ENCODE measurements at regions not wholly inside any gene's neighbourhood (a gene's known extent, or its start where the extent isn't known, plus 50 kb on each side); places are given as distances from the start of the nearest gene placed in this dataset.

- ChIA-PET CTCF (no interaction called here), POLR2A (ENCODE audit: unreplicated experiment) (no interaction called here)
- TF ChIP-seq, protein P1, sequence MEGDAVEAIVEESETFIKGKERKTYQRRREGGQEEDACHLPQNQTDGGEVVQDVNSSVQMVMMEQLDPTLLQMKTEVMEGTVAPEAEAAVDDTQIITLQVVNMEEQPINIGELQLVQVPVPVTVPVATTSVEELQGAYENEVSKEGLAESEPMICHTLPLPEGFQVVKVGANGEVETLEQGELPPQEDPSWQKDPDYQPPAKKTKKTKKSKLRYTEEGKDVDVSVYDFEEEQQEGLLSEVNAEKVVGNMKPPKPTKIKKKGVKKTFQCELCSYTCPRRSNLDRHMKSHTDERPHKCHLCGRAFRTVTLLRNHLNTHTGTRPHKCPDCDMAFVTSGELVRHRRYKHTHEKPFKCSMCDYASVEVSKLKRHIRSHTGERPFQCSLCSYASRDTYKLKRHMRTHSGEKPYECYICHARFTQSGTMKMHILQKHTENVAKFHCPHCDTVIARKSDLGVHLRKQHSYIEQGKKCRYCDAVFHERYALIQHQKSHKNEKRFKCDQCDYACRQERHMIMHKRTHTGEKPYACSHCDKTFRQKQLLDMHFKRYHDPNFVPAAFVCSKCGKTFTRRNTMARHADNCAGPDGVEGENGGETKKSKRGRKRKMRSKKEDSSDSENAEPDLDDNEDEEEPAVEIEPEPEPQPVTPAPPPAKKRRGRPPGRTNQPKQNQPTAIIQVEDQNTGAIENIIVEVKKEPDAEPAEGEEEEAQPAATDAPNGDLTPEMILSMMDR (conservative IDR thresholded peaks at IDR 0.05), result no peak
- TF ChIP-seq EZH2 (IDR thresholded peaks at IDR 0.05; ENCODE audit: low read depth), result no peak
- H3K9me2 ChIP-seq (ENCODE audit: insufficient read depth), result no peaks in the 10 kb centered on the region
- H3K79me2 ChIP-seq (ENCODE audit: low read depth), result no peaks in the 10 kb centered on the region
- H3K9me3 ChIP-seq (ENCODE audit: insufficient read depth, low read depth), result no peaks in the 10 kb centered on the region
- no peaks in the 10 kb centered on the region for H4K20me1 ChIP-seq (ENCODE audit: insufficient read depth)
- H3K4me2 ChIP-seq, result no peak overlapping the region
- no peaks in the 10 kb centered on the region for H3F3A ChIP-seq (ENCODE audit: insufficient read depth, low read depth)
- no peak overlapping the region for H3K4me3 ChIP-seq
- H2AFZ ChIP-seq, result no peak overlapping the region
- no peak overlapping the region for H3K27ac ChIP-seq
- intact Hi-C loops (cut with micrococcal nuclease; ENCODE audit: unreplicated experiment), result no loop called here
- no peak for DNase-seq
- H3K4me1 ChIP-seq (replicated peaks; ENCODE audit: insufficient read depth), result no peaks in the 10 kb centered on the region
- H3K36me3 ChIP-seq (ENCODE audit: low read depth), result no peaks in the 10 kb centered on the region
- BruUV-seq (replicated peaks), result no TSS peak
- H3K27me3 ChIP-seq (ENCODE audit: insufficient read depth, low read depth), result no peaks in the 10 kb centered on the region
Observed at GRCh38 chr1:57949168-57949567, 525.3 kb upstream of the DAB1 start.

- CTCF ChIA-PET, result no interaction called here
- Histone ChIP-seq H3K4me1 (replicated peaks; ENCODE audit: insufficient read depth) (no peaks in the 10 kb centered on the region), H4K20me1 (ENCODE audit: insufficient read depth) (no peaks in the 10 kb centered on the region), H3K27me3 (ENCODE audit: insufficient read depth, low read depth) (no peaks in the 10 kb centered on the region), H3K4me2 (no peak overlapping the region), H3F3A (ENCODE audit: insufficient read depth, low read depth) (no peaks in the 10 kb centered on the region), H3K27ac (no peak overlapping the region), H3K9me3 (ENCODE audit: insufficient read depth, low read depth) (no peaks in the 10 kb centered on the region), H3K9me2 (ENCODE audit: insufficient read depth) (no peaks in the 10 kb centered on the region), H3K36me3 (ENCODE audit: low read depth) (no peaks in the 10 kb centered on the region), H3K79me2 (ENCODE audit: low read depth) (no peaks in the 10 kb centered on the region), H2AFZ (no peak overlapping the region), H3K4me3 (no peak overlapping the region)
- no TSS peak for BruUV-seq (replicated peaks)
- TF ChIP-seq, protein P1 (conservative IDR thresholded peaks at IDR 0.05), result no peak
- no peak for TF ChIP-seq EZH2 (IDR thresholded peaks at IDR 0.05; ENCODE audit: low read depth)
- intact Hi-C loops (cut with micrococcal nuclease; ENCODE audit: unreplicated experiment), result no loop called here
- DNase-seq, result no peak
- POLR2A ChIA-PET (ENCODE audit: unreplicated experiment), result no interaction called here
Observed at GRCh38 chr1:57947471-57947870, 523.6 kb upstream of the DAB1 start.

DNA sequence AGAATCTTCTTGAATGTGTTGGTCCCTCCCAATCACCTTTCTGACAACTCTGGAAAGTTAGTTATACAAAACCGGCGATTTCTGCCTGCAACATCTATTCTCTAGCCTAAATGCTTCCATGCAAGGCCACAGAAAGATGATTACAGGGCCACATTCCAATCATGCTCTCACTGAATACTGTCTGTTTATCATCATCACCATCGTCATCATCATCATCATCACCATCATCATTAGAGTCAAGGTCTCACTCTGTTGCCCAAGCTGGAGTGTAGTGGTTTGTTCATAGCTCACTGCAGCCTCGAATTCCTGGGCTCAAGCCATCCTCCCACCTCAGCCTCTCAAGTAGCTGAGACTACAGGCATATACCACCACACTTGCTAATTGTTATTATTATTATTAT is 521.2 kb upstream of the DAB1 start:
- H3K79me2 ChIP-seq (ENCODE audit: low read depth), result no peaks in the 10 kb centered on the region
- H3K4me3 ChIP-seq, result no peak overlapping the region
- H4K20me1 ChIP-seq (ENCODE audit: insufficient read depth), result no peaks in the 10 kb centered on the region
- no peak overlapping the region for H2AFZ ChIP-seq
- H3K27me3 ChIP-seq (ENCODE audit: insufficient read depth, low read depth), result no peaks in the 10 kb centered on the region
- TF ChIP-seq EZH2 (IDR thresholded peaks at IDR 0.05; ENCODE audit: low read depth), result no peak
- H3F3A ChIP-seq (ENCODE audit: insufficient read depth, low read depth), result no peaks in the 10 kb centered on the region
- no peaks in the 10 kb centered on the region for H3K9me3 ChIP-seq (ENCODE audit: insufficient read depth, low read depth)
- POLR2A ChIA-PET (ENCODE audit: unreplicated experiment), result no interaction called here
- H3K4me1 ChIP-seq (replicated peaks; ENCODE audit: insufficient read depth), result no peaks in the 10 kb centered on the region
- no peak for DNase-seq
- no TSS peak for BruUV-seq (replicated peaks)
- no peaks in the 10 kb centered on the region for H3K9me2 ChIP-seq (ENCODE audit: insufficient read depth)
- no peak overlapping the region for H3K4me2 ChIP-seq
- intact Hi-C loops (cut with micrococcal nuclease; ENCODE audit: unreplicated experiment), result no loop called here
- H3K36me3 ChIP-seq (ENCODE audit: low read depth), result no peaks in the 10 kb centered on the region
- CTCF ChIA-PET, result no interaction called here
- no peak overlapping the region for H3K27ac ChIP-seq

DNA sequence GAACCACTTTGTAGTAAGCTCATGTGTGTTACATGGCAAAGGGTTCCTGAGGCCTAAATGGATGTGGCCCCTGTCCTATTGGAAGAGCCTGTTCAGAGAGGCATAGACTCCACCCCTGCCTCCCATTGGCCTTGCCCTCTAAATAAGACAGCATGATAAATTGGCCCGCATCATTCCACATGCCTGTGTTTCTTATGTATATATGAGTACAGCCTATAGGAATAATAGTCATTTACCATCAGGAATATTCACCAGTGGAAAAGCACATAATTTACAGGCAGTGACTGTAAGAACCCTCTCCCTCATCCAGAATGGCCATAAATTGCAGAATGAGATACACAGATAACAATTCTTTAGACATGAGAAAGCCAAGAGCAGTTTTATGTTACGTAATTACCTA is 519.5 kb upstream of the DAB1 start:
- no peak overlapping the region for H3K27ac ChIP-seq
- no peak for TF ChIP-seq EZH2 (IDR thresholded peaks at IDR 0.05; ENCODE audit: low read depth)
- TF ChIP-seq, protein P1 (conservative IDR thresholded peaks at IDR 0.05), result no peak
- no peaks in the 10 kb centered on the region for H3F3A ChIP-seq (ENCODE audit: insufficient read depth, low read depth)
- H3K36me3 ChIP-seq (ENCODE audit: low read depth), result no peaks in the 10 kb centered on the region
- H3K79me2 ChIP-seq (ENCODE audit: low read depth), result no peaks in the 10 kb centered on the region
- H3K27me3 ChIP-seq (ENCODE audit: insufficient read depth, low read depth), result no peaks in the 10 kb centered on the region
- intact Hi-C loops (cut with micrococcal nuclease; ENCODE audit: unreplicated experiment), result no loop called here
- DNase-seq, result no peak
- H3K4me1 ChIP-seq (replicated peaks; ENCODE audit: insufficient read depth), result no peaks in the 10 kb centered on the region
- no peak overlapping the region for H3K4me3 ChIP-seq
- no peak overlapping the region for H3K4me2 ChIP-seq
- no TSS peak for BruUV-seq (replicated peaks)
- POLR2A ChIA-PET (ENCODE audit: unreplicated experiment), result no interaction called here
- H4K20me1 ChIP-seq (ENCODE audit: insufficient read depth), result no peaks in the 10 kb centered on the region
- CTCF ChIA-PET, result no interaction called here
- H2AFZ ChIP-seq, result no peak overlapping the region
- H3K9me2 ChIP-seq (ENCODE audit: insufficient read depth), result no peaks in the 10 kb centered on the region
- no peaks in the 10 kb centered on the region for H3K9me3 ChIP-seq (ENCODE audit: insufficient read depth, low read depth)

Data from PC-9 (cell line).